ENCODE measurements at regions not wholly inside any gene's neighbourhood (a gene's known extent, or its start where the extent isn't known, plus 50 kb on each side); places are given as distances from the start of the nearest gene placed in this dataset.

DNA sequence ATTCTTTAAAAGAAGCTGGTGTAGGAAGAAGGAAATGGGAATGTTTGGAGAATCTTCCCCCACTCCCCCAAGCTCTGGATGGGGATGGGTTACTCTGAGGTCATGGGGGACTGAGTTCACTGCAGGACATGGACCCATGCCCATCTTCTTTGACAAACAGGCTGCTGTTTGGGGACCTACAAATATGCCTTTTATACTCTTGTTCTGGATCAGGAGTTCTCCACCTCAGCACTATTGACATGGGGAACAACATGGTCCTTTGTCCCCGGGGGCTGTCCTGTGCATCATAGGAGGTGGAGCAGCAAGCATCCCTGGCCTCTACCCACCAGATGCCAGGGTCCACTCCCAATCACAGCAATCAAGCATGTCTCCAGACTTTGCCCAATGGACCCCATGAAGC is 365.8 kb upstream of the C1orf174 start:
- Histone ChIP-seq H3K4ac (ENCODE audit: low read depth, low read length) (no peak overlapping the region), H3K36me3 (ENCODE audit: control insufficient read depth in 1 of 2, insufficient read depth in 2 of 2, low read length in 2 of 2) (no peaks in the 10 kb centered on the region), H3K23ac (ENCODE audit: low read length) (no peak overlapping the region), H3K4me3 (ENCODE audit: low read depth, low read length) (no peak overlapping the region), H2BK120ac (ENCODE audit: insufficient read depth, low read length, poor library complexity) (no peak overlapping the region), H4K91ac (ENCODE audit: low read depth, low read length) (no peak overlapping the region), H4K8ac (ENCODE audit: low read depth, low read length) (no peak overlapping the region), H2BK5ac (ENCODE audit: low read depth, low read length, poor library complexity) (no peak overlapping the region), H2BK12ac (ENCODE audit: low read length) (no peak overlapping the region), H3K9me3 (ENCODE audit: insufficient read depth, low read depth, low read length) (peaks cover 6% of the 10 kb centered on the region), H4K12ac (ENCODE audit: low read depth, low read length) (no peak overlapping the region), H3K18ac (ENCODE audit: low read length) (no peak overlapping the region), H3K79me2 (ENCODE audit: control insufficient read depth, insufficient read depth, low read length, poor library complexity) (no peaks in the 10 kb centered on the region), H3K14ac (ENCODE audit: low read length) (no peak overlapping the region), H3K4me1 (ENCODE audit: control insufficient read depth in 1 of 2, insufficient read depth in 2 of 2, low read length in 2 of 2) (no peaks in the 10 kb centered on the region), H3K79me1 (ENCODE audit: low read length) (no peaks in the 10 kb centered on the region), H3K9ac (ENCODE audit: low read length) (no peak overlapping the region), H3K27ac (ENCODE audit: low read depth, low read length) (no peak overlapping the region), H3K4me2 (ENCODE audit: low read length) (no peak overlapping the region), H3K27me3 (ENCODE audit: insufficient read depth, low read length) (no peaks in the 10 kb centered on the region), H2AK5ac (ENCODE audit: low read length) (no peak overlapping the region), H2AFZ (ENCODE audit: insufficient read depth, low read length, poor library complexity) (no peak overlapping the region)
- no peak for DNase-seq
- WGBS (ENCODE audit: extremely low coverage, insufficient coverage, insufficient read length): no CpG with 5 or more reads among the region's 1 CpG

DNA sequence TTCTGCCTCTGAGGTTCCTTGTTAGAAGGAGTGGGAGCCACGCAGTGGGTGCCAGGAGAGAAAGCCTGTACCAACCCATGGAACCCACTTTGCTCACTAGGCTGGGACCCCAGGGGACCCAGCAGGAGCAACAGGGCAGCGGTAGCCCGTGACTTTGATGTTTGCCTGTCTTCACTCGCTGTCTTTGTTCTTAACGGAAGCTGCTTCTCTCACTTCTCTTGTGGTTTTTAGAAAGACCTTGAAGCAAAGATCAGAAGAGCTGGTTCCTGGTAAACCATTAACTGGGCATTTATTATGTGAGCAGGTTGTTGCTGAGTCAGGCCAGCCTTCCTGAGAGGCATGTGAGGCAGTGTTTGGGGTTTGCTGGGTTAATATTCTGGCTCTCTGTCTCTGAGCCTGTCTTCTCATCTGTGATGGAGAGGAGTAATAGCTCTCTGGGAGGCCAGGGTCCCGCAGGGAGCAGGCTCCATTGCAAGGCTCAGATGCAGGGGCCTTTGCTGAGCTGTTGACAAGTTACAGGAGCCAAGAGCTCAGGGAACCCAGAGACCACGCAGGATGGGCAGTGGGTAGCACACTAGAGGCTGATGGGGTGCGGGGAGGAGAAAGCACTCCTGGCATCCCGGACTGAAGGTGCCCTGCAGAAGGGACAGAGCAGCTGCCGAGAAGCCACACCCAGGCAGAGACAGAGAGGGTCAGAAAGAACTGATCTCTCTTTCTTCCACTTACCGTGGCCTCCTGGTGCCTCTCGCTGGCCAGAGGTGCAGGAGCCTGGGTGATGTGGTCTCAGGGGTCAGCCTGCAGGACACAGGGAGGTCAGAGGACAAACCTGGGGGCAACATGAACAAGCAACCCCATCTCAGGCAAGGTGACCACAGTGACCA is 367.5 kb upstream of the C1orf174 start:
- Histone ChIP-seq H4K91ac (ENCODE audit: low read depth, low read length) (no peak overlapping the region), H3K4me3 (ENCODE audit: low read depth, low read length) (no peak overlapping the region), H4K12ac (ENCODE audit: low read depth, low read length) (no peak overlapping the region), H3K79me2 (ENCODE audit: control insufficient read depth, insufficient read depth, low read length, poor library complexity) (no peaks in the 10 kb centered on the region), H3K27me3 (ENCODE audit: insufficient read depth, low read length) (no peaks in the 10 kb centered on the region), H4K8ac (ENCODE audit: low read depth, low read length) (no peak overlapping the region), H3K4ac (ENCODE audit: low read depth, low read length) (no peak overlapping the region), H2AK5ac (ENCODE audit: low read length) (no peak overlapping the region), H3K9ac (ENCODE audit: low read length) (no peak overlapping the region), H3K79me1 (ENCODE audit: low read length) (no peaks in the 10 kb centered on the region), H2BK12ac (ENCODE audit: low read length) (no peak overlapping the region), H3K9me3 (ENCODE audit: insufficient read depth, low read depth, low read length) (peaks cover 6% of the 10 kb centered on the region), H2AFZ (ENCODE audit: insufficient read depth, low read length, poor library complexity) (no peak overlapping the region), H3K4me2 (ENCODE audit: low read length) (no peak overlapping the region), H2BK5ac (ENCODE audit: low read depth, low read length, poor library complexity) (no peak overlapping the region), H3K4me1 (ENCODE audit: control insufficient read depth in 1 of 2, insufficient read depth in 2 of 2, low read length in 2 of 2) (no peaks in the 10 kb centered on the region), H2BK120ac (ENCODE audit: insufficient read depth, low read length, poor library complexity) (no peak overlapping the region), H3K27ac (ENCODE audit: low read depth, low read length) (no peak overlapping the region), H3K14ac (ENCODE audit: low read length) (no peak overlapping the region), H3K36me3 (ENCODE audit: control insufficient read depth in 1 of 2, insufficient read depth in 2 of 2, low read length in 2 of 2) (no peaks in the 10 kb centered on the region), H3K18ac (ENCODE audit: low read length) (no peak overlapping the region), H3K23ac (ENCODE audit: low read length) (no peak overlapping the region)
- DNase-seq: no peak
- no CpG with 5 or more reads among the region's 12 CpGs for WGBS (ENCODE audit: extremely low coverage, insufficient coverage, insufficient read length)

DNA sequence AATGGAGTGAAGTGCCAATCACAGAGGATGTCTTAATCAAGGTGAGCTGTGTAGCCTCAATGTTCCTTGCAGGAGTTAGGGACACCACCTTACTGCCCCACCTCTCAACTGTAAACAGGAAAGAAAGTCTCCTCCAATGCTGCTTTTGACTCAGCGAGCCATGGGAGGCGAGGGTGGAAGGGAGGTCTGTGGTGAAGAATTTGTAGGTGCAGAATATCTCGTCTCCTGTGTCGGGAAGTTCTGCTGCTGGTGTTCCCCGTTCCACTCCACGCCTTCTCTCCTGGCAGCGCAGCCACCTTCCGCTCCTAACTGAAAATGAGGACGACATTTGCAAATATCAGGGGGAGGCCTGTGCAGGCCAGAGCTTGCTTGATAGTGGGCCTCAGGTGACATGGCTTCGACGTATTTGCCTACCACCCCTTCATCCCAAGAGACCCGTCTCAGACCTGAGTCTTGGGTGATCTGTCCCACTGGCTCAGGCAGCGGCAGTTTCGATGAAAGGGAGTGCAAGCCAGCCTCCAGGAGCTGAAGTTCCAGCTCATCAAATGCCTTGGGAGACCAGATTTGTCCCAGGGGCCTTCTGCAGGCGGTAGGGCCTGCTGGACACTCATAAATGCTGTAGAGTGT is 368.3 kb upstream of the C1orf174 start:
- Histone ChIP-seq H3K14ac (ENCODE audit: low read length) (no peak overlapping the region), H3K4me1 (ENCODE audit: control insufficient read depth in 1 of 2, insufficient read depth in 2 of 2, low read length in 2 of 2) (no peaks in the 10 kb centered on the region), H2AK5ac (ENCODE audit: low read length) (no peak overlapping the region), H3K9ac (ENCODE audit: low read length) (no peak overlapping the region), H3K79me1 (ENCODE audit: low read length) (no peaks in the 10 kb centered on the region), H2AFZ (ENCODE audit: insufficient read depth, low read length, poor library complexity) (no peak overlapping the region), H2BK120ac (ENCODE audit: insufficient read depth, low read length, poor library complexity) (no peak overlapping the region), H3K4me3 (ENCODE audit: low read depth, low read length) (no peak overlapping the region), H4K12ac (ENCODE audit: low read depth, low read length) (no peak overlapping the region), H4K8ac (ENCODE audit: low read depth, low read length) (no peak overlapping the region), H2BK12ac (ENCODE audit: low read length) (no peak overlapping the region), H3K27me3 (ENCODE audit: insufficient read depth, low read length) (no peaks in the 10 kb centered on the region), H4K91ac (ENCODE audit: low read depth, low read length) (no peak overlapping the region), H3K4me2 (ENCODE audit: low read length) (no peak overlapping the region), H3K36me3 (ENCODE audit: control insufficient read depth in 1 of 2, insufficient read depth in 2 of 2, low read length in 2 of 2) (no peaks in the 10 kb centered on the region), H3K23ac (ENCODE audit: low read length) (no peak overlapping the region), H2BK5ac (ENCODE audit: low read depth, low read length, poor library complexity) (no peak overlapping the region), H3K18ac (ENCODE audit: low read length) (no peak overlapping the region), H3K27ac (ENCODE audit: low read depth, low read length) (no peak overlapping the region), H3K9me3 (ENCODE audit: insufficient read depth, low read depth, low read length) (peaks cover 6% of the 10 kb centered on the region), H3K4ac (ENCODE audit: low read depth, low read length) (no peak overlapping the region), H3K79me2 (ENCODE audit: control insufficient read depth, insufficient read depth, low read length, poor library complexity) (no peaks in the 10 kb centered on the region)
- no peak for DNase-seq
- WGBS (ENCODE audit: extremely low coverage, insufficient coverage, insufficient read length): no CpG with 5 or more reads among the region's 15 CpGs

DNA sequence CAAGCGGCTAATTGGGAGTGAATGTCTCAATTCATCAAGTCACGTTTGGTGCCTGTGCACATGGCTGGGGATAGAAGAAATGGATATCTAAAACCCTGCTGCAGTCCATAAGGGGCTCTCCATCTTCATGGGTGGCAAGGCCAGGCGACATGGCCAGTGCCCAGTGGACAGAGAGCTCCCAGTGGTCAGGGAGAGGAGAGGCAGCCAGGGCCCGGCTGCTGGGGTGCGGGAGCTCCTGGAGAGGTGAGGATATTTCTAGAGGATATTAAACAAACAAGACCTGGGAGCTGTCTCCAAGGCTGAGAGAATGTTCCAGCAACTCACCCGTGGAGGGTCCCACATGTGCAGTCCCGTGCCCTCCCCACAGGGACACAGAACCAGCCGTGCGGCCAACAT is 368.8 kb upstream of the C1orf174 start:
- H3K9me3 ChIP-seq (ENCODE audit: insufficient read depth, low read depth, low read length): peaks cover 6% of the 10 kb centered on the region

More for the DNA sequence above, 368.8 kb upstream of the C1orf174 start:
- no peaks in the 10 kb centered on the region for H3K79me2 ChIP-seq (ENCODE audit: control insufficient read depth, insufficient read depth, low read length, poor library complexity)
- no peak overlapping the region for H3K4me2 ChIP-seq (ENCODE audit: low read length)
- no peak overlapping the region for H4K12ac ChIP-seq (ENCODE audit: low read depth, low read length)
- no peak overlapping the region for H3K4me3 ChIP-seq (ENCODE audit: low read depth, low read length)
- H3K14ac ChIP-seq (ENCODE audit: low read length): no peak overlapping the region
- no CpG with 5 or more reads among the region's 9 CpGs for WGBS (ENCODE audit: extremely low coverage, insufficient coverage, insufficient read length)
- no peak overlapping the region for H3K4ac ChIP-seq (ENCODE audit: low read depth, low read length)
- no peak overlapping the region for H2BK12ac ChIP-seq (ENCODE audit: low read length)
- H3K36me3 ChIP-seq (ENCODE audit: control insufficient read depth in 1 of 2, insufficient read depth in 2 of 2, low read length in 2 of 2): no peaks in the 10 kb centered on the region
- no peak overlapping the region for H3K18ac ChIP-seq (ENCODE audit: low read length)
- H3K27me3 ChIP-seq (ENCODE audit: insufficient read depth, low read length): no peaks in the 10 kb centered on the region
- H2BK5ac ChIP-seq (ENCODE audit: low read depth, low read length, poor library complexity): no peak overlapping the region
- H3K79me1 ChIP-seq (ENCODE audit: low read length): no peaks in the 10 kb centered on the region
- no peak for DNase-seq
- no peak overlapping the region for H2AK5ac ChIP-seq (ENCODE audit: low read length)
- no peak overlapping the region for H3K27ac ChIP-seq (ENCODE audit: low read depth, low read length)
- H3K4me1 ChIP-seq (ENCODE audit: control insufficient read depth in 1 of 2, insufficient read depth in 2 of 2, low read length in 2 of 2): no peaks in the 10 kb centered on the region
- H3K23ac ChIP-seq (ENCODE audit: low read length): no peak overlapping the region
- H4K8ac ChIP-seq (ENCODE audit: low read depth, low read length): no peak overlapping the region
- H2AFZ ChIP-seq (ENCODE audit: insufficient read depth, low read length, poor library complexity): no peak overlapping the region
- H3K9ac ChIP-seq (ENCODE audit: low read length): no peak overlapping the region
- no peak overlapping the region for H2BK120ac ChIP-seq (ENCODE audit: insufficient read depth, low read length, poor library complexity)
- no peak overlapping the region for H4K91ac ChIP-seq (ENCODE audit: low read depth, low read length)

Measured in trophoblast cell (in vitro differentiated cells and primary cell).